ENCODE measurements at regions not wholly inside any gene's neighbourhood (a gene's known extent, or its start where the extent isn't known, plus 50 kb on each side); places are given as distances from the start of the nearest gene placed in this dataset.
"Not testable (repeated sequence)": the region's sequence is repeated elsewhere in the genome, so short reads cannot be mapped to it uniquely, and the experiment has no call there.

DNA sequence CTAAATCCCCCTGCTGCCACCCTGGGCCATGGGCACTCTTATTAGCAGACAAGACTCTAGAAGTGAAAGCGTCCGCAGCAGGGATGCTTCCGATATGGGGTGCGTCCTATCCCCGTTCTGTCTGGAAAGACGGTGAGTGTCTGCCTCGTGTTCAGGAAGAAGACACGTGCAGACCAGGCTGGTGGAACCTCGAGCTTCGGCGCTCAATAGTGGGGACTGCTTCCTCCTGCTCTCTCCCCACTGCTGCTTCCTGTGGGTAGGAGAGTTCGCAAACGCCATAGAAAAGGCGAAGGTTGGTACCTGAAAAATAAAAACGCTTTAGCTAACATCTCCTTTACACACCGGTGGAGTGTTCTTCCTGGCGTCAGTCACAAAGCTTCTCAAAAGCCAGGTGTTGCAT, 67.7 kb upstream of the LYZL2 start:
- DNase-seq (ENCODE audit: low spot score) = not testable (repeated sequence)

DNA sequence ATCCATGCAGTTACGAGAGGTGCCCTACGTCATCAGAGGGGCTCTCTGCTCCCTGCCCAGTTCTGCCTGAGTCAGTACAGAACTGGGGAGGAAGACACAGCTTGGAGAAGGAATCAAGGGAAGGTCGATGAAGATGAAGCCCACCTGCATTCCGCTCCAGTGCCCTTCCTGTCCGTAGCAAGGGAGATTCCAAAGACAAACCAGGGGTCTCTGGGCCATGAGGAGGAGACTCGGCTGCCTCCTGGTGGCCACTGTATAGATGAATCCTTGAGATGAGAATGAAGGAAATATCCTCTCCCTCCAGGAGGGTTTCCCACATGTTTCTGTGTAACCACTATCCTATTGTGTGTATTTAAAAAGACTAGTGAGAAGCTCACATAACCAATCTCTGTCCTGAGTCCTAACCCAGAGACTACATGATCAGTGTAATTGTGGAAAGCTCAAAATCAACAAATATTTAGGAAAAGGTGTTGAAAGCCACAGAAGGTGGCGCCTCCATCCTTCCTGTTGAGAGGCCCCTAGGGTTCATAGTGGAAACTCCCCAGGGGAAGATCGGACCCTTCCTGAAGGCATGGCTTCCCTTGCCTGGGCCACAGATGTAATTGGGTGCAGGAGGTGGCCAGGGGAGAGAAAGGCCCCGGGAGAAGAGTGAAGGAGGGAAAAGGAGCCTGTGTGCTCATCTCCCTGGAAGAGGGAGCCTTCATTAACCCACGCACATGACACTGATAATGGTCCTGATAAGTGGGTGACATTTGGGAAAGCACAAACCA, 67.0 kb upstream of the LYZL2 start:
- DNase-seq (ENCODE audit: low spot score) = peak; percentile 26

DNA sequence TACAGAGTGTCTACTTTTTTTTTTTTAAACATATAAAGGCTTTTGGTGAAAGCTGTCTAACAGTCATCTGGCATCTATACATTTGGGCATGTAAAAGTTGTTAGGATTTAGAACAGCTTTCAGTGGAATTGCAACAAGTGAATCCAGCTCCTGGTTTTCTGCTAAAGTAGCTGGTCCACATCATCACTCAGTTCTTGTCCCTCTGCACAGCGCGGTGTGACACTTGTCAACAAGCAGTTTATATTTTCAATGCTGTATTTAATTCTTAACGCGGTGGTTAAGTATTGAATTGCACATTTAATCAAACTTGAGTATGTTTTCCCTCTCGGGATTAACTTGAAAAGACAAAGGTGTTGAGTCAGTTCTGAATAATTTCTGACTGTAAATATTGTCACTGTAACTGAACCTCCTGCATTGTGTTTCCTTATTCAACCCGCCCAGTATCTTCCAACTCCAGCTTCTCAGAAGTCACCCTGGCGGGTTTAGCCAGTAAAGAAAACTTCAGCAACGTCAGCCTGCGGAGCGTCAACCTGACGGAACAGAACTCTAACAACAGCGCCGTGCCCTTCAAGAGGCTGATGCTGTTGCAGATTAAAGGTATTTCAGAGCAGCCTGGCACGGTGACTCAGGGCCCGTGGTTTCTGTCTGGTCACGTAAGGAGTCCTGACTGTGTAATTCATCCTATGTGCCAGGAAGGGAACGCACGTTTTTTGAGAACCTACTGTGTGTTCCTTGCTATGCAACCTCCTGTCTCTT, 66.1 kb upstream of the LYZL2 start:
- DNase-seq (ENCODE audit: low spot score) = not testable (repeated sequence)

DNA sequence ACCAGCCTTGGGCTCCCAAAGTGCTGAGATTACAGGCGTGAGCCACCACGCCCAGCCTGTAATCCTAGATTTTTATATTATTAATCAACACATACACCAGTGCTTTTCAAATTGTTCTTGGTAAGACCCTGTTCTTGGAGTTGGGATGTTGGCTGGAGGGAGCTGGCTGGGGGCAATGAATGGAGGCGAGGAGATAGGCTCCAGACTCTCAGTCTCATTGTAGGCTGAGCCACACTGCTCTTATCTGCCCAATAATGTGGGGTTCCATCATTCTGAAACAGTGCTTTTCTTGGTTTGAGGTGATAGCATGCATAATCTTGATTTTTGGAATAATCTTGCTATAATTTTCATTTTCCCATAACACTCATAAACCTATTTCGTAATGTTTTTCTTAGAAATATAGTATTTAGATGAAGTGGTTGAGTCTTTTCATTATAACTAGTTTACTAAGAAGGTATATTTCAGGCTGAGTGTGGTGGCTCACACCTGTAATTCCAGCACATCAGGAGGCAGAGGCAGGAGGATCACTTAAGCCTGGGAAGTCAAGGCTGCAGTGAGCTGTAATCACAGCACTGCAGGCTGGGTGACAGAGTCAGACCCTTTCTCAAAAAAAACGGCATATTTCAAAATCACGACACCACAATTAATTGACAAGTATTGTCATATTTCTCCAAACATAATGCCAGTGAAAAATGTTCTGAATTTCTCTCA, 65.1 kb upstream of the LYZL2 start:
- DNase-seq (ENCODE audit: low spot score) = no peak

DNA sequence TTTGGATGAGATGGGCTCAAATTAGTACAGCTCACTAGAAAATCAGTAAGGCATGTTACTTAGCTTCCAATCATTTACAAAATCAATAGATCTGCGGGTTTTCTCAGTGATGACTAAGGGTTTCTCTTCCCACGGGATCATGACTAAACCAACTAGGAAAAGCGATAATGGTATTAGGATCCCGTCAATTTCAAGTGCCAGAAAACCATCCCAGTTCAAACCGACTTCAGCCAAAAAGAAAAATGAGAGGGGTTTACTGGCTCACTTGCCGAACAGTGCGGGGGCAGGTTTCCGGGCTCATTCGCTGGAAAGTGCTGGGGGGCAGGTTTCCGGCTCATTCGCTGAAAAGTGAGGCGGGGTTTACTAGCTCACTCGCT, 62.1 kb upstream of the LYZL2 start:
- no peak for DNase-seq (ENCODE audit: low spot score)

DNA sequence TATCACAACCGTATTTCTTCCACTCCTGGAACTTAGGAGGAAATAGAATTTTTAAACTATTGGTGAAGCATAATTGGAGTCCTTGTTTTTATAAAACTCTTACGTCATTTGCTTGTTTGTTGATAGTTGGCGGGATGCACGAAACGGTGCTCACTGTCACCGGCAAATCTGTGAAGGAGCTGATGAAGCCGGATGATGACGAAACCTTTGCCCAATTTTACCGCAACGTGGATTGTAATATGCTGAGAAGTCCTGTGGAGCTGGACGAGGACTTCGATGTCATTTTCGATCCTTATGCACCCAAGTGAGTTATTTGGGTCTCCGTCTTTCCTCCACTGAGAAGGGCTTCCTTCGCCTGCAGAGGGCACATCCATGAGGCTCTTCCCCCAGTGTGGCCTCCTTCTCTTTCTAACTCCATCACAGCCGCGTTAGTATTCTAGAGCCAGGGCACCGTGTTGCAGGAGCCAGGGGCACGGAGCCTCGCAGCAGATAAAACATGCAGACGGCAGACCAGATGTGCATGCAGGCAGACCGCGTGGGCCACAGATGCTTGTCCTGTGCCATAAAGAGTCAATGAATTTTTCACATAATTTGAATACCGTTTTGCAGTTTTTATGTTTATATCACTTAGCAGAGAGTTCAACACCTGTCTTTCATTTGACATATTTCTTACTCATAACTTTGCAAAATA, 61.5 kb upstream of the LYZL2 start:
- not testable (repeated sequence) for DNase-seq (ENCODE audit: low spot score)

DNA sequence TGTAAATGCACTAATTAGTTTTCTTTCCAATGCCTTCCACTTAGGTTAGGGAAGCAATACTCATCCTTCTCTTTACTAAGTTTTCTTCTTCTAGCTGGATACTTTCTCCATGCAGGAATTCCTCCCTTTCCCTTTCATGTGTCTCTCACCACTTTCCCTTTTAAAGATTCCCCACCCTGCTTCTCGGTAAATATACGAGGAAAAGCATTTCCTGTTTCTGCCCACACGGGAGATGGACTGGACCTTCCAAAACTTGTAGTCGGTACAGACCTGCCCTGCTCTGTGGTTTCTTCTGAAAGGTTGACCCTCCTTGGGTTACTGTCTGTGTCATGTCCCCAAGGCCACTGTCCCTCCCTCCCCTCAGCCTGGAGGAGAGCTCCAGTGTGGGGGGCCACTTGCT, 58.9 kb upstream of the LYZL2 start:
- no peak for DNase-seq (ENCODE audit: low spot score)

DNA sequence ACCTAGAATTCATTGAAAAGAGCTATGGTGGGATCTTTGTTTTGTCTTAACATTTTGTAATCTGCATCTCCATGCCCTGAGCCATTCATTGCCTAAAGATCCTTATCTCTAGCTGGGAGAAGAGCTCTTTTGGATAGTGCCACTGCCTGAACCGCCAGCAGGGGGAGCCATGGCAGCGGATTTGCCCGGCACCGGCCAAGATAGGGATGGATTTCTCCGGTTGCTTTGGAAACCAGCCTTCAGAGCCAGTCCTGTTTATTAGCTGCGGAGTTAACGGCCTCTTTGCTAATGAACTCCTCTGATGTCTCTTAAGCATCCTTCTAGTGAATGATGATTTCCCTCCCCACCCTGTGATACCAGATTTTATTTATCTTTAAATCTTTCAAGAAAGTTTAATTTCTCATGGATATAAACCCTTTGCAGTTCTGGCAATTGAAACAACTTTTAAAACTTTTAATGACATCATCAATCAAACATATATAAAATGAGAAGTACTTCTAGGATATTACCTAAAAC, 58.2 kb upstream of the LYZL2 start:
- peak; percentile 81 for DNase-seq (ENCODE audit: low spot score)

DNA sequence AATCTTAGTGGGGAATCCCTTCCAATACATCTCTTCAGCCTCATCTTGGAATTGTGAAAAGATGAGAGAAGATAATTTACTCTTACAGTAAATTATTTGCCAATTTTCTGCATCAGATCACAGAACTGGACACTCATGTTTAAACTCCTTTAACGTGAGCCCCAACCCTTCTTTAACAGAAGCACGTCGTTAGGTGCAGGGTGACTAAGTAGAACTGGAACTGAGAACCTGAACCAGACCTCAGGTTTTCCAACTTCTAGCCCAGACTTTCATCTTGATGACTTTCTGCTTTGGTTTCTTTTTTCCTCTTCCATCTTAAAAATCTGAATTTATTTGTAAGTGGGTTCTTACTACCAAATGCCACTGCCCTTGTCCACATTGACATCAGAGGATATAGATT, 57.2 kb upstream of the LYZL2 start:
- no peak for DNase-seq (ENCODE audit: low spot score)

DNA sequence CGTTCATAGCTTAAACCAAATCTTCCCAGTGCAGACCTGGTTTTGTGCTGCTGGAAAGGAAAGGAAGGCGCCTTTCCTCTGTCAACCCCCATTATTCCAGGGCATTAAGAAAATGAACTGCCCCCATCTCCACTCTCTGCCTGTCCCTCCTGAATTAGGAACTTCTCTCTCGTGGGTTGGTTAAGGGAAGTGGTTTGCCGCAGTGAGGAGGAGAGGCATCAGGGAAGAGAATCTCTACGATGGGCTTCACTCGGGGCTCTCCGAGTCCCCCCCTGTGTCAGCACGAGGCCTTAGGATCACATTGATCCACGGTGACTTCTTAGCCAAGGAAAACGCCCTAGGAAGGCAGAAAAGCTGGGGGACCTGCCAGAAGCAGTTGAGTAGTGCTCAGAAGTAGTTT, 53.9 kb upstream of the LYZL2 start:
- no peak for DNase-seq (ENCODE audit: low spot score)

DNA sequence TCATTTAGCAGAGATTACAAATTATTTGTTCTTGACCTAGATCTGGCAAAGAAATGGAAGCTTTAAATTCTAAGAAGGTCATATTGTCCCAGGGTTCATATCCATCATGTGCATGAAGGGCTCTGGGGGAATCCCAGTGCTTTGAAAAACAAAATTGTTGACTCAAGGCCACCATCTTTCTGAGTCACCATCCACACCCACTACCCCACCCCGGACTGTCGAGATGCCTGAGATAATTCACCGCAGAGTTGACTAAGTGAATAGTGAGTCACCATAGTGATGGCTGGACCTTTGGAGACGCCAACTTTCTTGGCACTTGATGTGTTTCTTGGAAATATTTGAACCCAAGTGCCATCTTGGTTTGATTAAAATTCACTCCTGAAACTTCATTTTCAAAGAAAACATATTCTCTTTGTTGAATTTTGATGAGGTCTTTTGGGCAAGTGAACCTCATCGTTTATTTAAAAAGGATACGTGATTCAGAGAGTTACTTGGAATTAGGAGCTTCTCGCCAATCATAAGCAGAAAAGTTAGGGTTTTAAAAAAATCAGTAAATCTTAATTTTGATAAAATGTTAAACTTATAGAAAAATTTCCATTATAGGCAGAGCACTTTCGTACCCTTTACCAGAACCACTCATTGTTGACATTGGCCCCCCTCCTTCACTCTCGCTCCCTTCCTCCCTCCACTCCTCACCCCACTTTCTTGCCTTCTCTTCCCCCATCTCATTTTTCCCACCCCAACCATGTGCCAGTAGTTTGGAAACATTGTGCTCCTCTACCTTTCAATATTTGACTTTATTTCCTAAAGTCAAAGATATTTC, 53.0 kb upstream of the LYZL2 start:
- not testable (repeated sequence) for DNase-seq (ENCODE audit: low spot score)

DNA sequence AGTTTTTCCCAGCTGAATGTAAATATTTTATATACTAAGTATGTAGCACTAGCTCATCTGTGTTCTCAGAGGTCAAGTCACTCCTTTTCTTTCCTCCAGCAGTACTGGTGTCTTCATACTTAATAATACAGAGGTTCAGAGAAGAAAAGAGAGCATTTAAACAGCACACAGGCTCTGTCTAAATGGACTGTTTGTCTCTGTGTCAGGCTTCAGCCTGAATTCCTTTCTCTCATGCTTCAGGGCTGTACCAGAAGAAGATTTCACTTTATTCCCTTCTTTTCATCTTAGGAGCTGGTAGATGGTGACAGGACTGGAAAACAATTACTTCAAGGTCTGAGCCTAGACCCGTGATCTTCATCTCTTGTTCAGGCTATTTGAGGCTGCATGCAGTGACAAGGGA, 51.4 kb upstream of the LYZL2 start:
- DNase-seq (ENCODE audit: low spot score) = no peak
